Stomach (tissue), 8 donors: ENCODE measurements at regions not wholly inside any gene's neighbourhood (a gene's known extent, or its start where the extent isn't known, plus 50 kb on each side); places are given as distances from the start of the nearest gene placed in this dataset.

Source experiments
- DNase-seq, 2 donors: peaks; one replicate each; pipeline versions ENCODE4 v3.0.0 to v3.0.0-alpha.2; 2013 to 2019
- H3K27ac ChIP-seq, 5 donors: fragments of 200-600 bp in 4 of 5; sonication (generic) in 4 of 5; one replicate each; pipeline ENCODE4 v1.5.1; 2013 to 2019; ENCODE audit warnings: mild to moderate bottlenecking in 1 of 5, moderate library complexity in 1 of 5
- H3K27me3 ChIP-seq, 3 donors: fragments of 200-600 bp; sonication (generic); one replicate each; pipeline ENCODE4 v1.5.1; 2017 to 2019; ENCODE audit warnings: mixed run types in 1 of 3
- H3K36me3 ChIP-seq, 4 donors: fragments of 200-600 bp; sonication (generic); 1 replicate in 3 of 4; 2 replicates in 1 of 4; pipeline ENCODE4 v1.5.1; 2016 to 2019
- H3K4me1 ChIP-seq, 4 donors: fragments of 200-600 bp; sonication (generic); one replicate each; pipeline ENCODE4 v1.5.1; 2016 to 2019
- H3K4me3 ChIP-seq, 4 donors: fragments of 200-600 bp; sonication (generic) in 3 of 4; one replicate each; pipeline ENCODE4 v1.5.1; 2016 to 2019; ENCODE audit warnings: mild to moderate bottlenecking in 1 of 4
- H3K9me3 ChIP-seq, 4 donors: fragments of 200-600 bp; sonication (generic); one replicate each; pipeline ENCODE4 v1.5.1; 2016 to 2019
- CTCF ChIP-seq, 7 experiments: fragments of 450-650 bp in 4 of 7; fragments of 200-600 bp in 3 of 7; sonication (generic) in 3 of 7; IDR thresholded peaks; one replicate each; pipeline ENCODE4 v1.5.1; 2016 to 2019; ENCODE audit warnings: antibody characterized with exemption in 7 of 7, control low read depth in 2 of 7, mild to moderate bottlenecking in 1 of 7
- EP300 ChIP-seq: sonication (generic); formaldehyde crosslinking; IDR thresholded peaks from one replicate; pipeline ENCODE4 v1.6.1; 2017; ENCODE audit warnings: antibody characterized with exemption
- POLR2A ChIP-seq, 4 donors: fragments of 450-650 bp; IDR thresholded peaks; one replicate each; pipeline ENCODE4 v1.6.1; 2016; ENCODE audit warnings: antibody characterized with exemption in 4 of 4, control low read depth in 2 of 4, mild to moderate bottlenecking in 1 of 4, moderate library complexity in 1 of 4
- POLR2AphosphoS5 ChIP-seq, 3 donors: sonication (generic); formaldehyde crosslinking; IDR thresholded peaks; one replicate each; pipeline ENCODE4 v1.6.1; 2016; ENCODE audit warnings: antibody characterized with exemption in 3 of 3
- WGBS, 5 donors: extraction: QIAGEN DNeasy Blood & Tissue Kit in 3 of 5; methylation state at CpG; one replicate each; pipeline versions ENCODE4 v1.1.5 to v1.1.7; 2013 to 2018; 5-methylcytosine and 5-hydroxymethylcytosine counted together
- intact Hi-C: fragments of 100-400 bp; cut with DNase I; formaldehyde crosslinking; loops from one replicate; pipeline ENCODE4 v1.15.1; 2023; ENCODE audit warnings: low total_unique reads
- donor health status: healthy with polysubstance abuse.
- donor health status: Bipolar disorder and iron deficiency.
- donor health status: healthy.

- no peaks in the 10 kb centered on the region for H3K36me3 ChIP-seq
- H3K4me3 ChIP-seq: no peak overlapping the region
- DNase-seq: no peak
- TF ChIP-seq POLR2A (IDR thresholded peaks at IDR 0.05): no peak
- TF ChIP-seq CTCF (IDR thresholded peaks at IDR 0.05): no peak
- no peak for TF ChIP-seq POLR2AphosphoS5 (IDR thresholded peaks at IDR 0.05)
- no peak for TF ChIP-seq EP300
- no peaks in the 10 kb centered on the region for H3K4me1 ChIP-seq
- H3K9me3 ChIP-seq: no peaks in the 10 kb centered on the region
- 47 to 69% (median 57%) methylated on average over 2 of the region's 2 CpGs for WGBS, 5 donors
- intact Hi-C loops: no loop called here
- H3K27ac ChIP-seq: no peak overlapping the region
- no peaks in the 10 kb centered on the region for H3K27me3 ChIP-seq
These were observed 250.6 kb upstream of the NPVF start for GRCh38 chr7:25478925-25479324.

- no peaks in the 10 kb centered on the region for H3K27me3 ChIP-seq
- no peak overlapping the region for H3K27ac ChIP-seq
- no peaks in the 10 kb centered on the region for H3K9me3 ChIP-seq
- H3K36me3 ChIP-seq: no peaks in the 10 kb centered on the region
- TF ChIP-seq CTCF (IDR thresholded peaks at IDR 0.05) (no peak), POLR2AphosphoS5 (IDR thresholded peaks at IDR 0.05) (no peak)
- DNase-seq: no peak
- H3K4me1 ChIP-seq: no peaks in the 10 kb centered on the region
- H3K4me3 ChIP-seq: no peak overlapping the region
- intact Hi-C loops: no loop called here
These were observed 253.6 kb upstream of the NPVF start for GRCh38 chr7:25481891-25482290.

- TF ChIP-seq CTCF (IDR thresholded peaks at IDR 0.05) (no peak), POLR2A (IDR thresholded peaks at IDR 0.05) (no peak), EP300 (no peak), POLR2AphosphoS5 (IDR thresholded peaks at IDR 0.05) (no peak)
- Histone ChIP-seq H3K36me3 (no peaks in the 10 kb centered on the region), H3K9me3 (no peaks in the 10 kb centered on the region), H3K4me1 (no peaks in the 10 kb centered on the region), H3K27ac (no peak overlapping the region), H3K4me3 (no peak overlapping the region), H3K27me3 (no peaks in the 10 kb centered on the region)
- intact Hi-C loops: no loop called here
- DNase-seq: peak in 1 of 2 donors; percentile 31
These were observed 254.3 kb upstream of the NPVF start for GRCh38 chr7:25482631-25483030.

GRCh38 chr7:25485026-25485425, 256.7 kb upstream of the NPVF start:
- Histone ChIP-seq H3K4me1 (no peaks in the 10 kb centered on the region), H3K4me3 (no peak overlapping the region), H3K9me3 (no peaks in the 10 kb centered on the region), H3K27me3 (no peaks in the 10 kb centered on the region), H3K36me3 (no peaks in the 10 kb centered on the region), H3K27ac (no peak overlapping the region)
- TF ChIP-seq POLR2A (IDR thresholded peaks at IDR 0.05): no peak
- TF ChIP-seq EP300: no peak
- TF ChIP-seq POLR2AphosphoS5 (IDR thresholded peaks at IDR 0.05): no peak
- TF ChIP-seq CTCF (IDR thresholded peaks at IDR 0.05): no peak
- intact Hi-C loops: no loop called here
- WGBS, 5 donors: 17 to 45% (median 34%) methylated on average over 1 of the region's 1 CpG
- DNase-seq: peak in 1 of 2 donors; percentile 36

GRCh38 chr7:25486656-25487055, 258.4 kb upstream of the NPVF start:
- no peaks in the 10 kb centered on the region for H3K27me3 ChIP-seq
- H3K36me3 ChIP-seq: no peaks in the 10 kb centered on the region
- intact Hi-C loops: no loop called here
- H3K27ac ChIP-seq: no peak overlapping the region
- no peaks in the 10 kb centered on the region for H3K9me3 ChIP-seq
- 74 to 84% (median 77%) methylated on average over 2 of the region's 2 CpGs for WGBS, 5 donors
- TF ChIP-seq CTCF (IDR thresholded peaks at IDR 0.05) (no peak), POLR2AphosphoS5 (IDR thresholded peaks at IDR 0.05) (no peak), EP300 (no peak), POLR2A (IDR thresholded peaks at IDR 0.05) (no peak)
- no peaks in the 10 kb centered on the region for H3K4me1 ChIP-seq
- DNase-seq: no peak
- no peak overlapping the region for H3K4me3 ChIP-seq
